ENCODE measurements at regions not wholly inside any gene's neighbourhood (a gene's known extent, or its start where the extent isn't known, plus 50 kb on each side); places are given as distances from the start of the nearest gene placed in this dataset.

DNA sequence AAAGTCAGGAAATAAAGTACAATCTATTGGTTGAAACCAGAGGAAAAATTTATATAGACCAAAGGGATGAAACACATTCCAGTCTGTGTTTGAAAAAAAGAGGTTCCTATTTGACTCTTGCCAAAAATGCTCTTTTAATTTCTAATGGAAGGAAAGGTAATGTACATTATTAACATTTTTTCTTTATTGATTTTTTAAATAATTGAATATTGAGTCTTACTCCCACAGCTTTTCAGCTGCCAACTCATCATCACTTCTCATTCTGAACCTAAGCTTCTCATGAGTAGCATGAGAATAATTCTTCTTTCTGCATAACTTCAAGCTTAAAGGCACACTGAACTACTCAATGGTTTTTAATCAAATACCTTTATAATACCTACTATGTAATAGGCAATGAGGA is 49.8 kb upstream of the FHIP2A start:
- no peaks in the 10 kb centered on the region for H3K27me3 ChIP-seq (ENCODE audit: control insufficient read depth in 1 of 2, insufficient read depth in 2 of 2, low read length in 1 of 2)
- ATAC-seq (ENCODE audit: low FRiP score) = no peak
- H3K4me1 ChIP-seq (ENCODE audit: control insufficient read depth in 1 of 2, insufficient read depth in 2 of 2, low read length in 2 of 2) = no peaks in the 10 kb centered on the region
- no peak for DNase-seq
- H3K27ac ChIP-seq (ENCODE audit: low read depth in 1 of 2, low read length in 2 of 2) = no peak overlapping the region
- intact Hi-C loops (cut with DNase I) = no loop called here
- H3K36me3 ChIP-seq (ENCODE audit: control insufficient read depth in 1 of 2, insufficient read depth in 2 of 2, low read length in 1 of 2) = no peaks in the 10 kb centered on the region
- no peak overlapping the region for H3K4me3 ChIP-seq (ENCODE audit: low read length in 2 of 2)
- no peaks in the 10 kb centered on the region for H3K9me3 ChIP-seq (ENCODE audit: control insufficient read depth, low read length)
